NCI-H2081 (cell line): ENCODE measurements at regions not wholly inside any gene's neighbourhood (a gene's known extent, or its start where the extent isn't known, plus 50 kb on each side); places are given as distances from the start of the nearest gene placed in this dataset.
"Not testable (repeated sequence)": the region's sequence is repeated elsewhere in the genome, so short reads cannot be mapped to it uniquely, and the experiment has no call there.

ENCODE experiments used
- DNase-seq, 2 experiments: peaks; one replicate each; lab custom pipeline; 2025; lab: John Stamatoyannopoulos, UW

GRCh38 chr4:184281231-184282139, 63.8 kb upstream of the ENPP6 start:
- DNase-seq = no peak

GRCh38 chr4:184280591-184281071, 63.0 kb upstream of the ENPP6 start:
- DNase-seq = no peak

GRCh38 chr4:184280137-184280536, 62.5 kb upstream of the ENPP6 start:
- no peak for DNase-seq

- DNase-seq = no peak
Measured at GRCh38 chr4:184279496-184280061, 61.9 kb upstream of the ENPP6 start.

GRCh38 chr4:184277769-184278168, 60.1 kb upstream of the ENPP6 start:
- DNase-seq = not testable (repeated sequence)

- not testable (repeated sequence) for DNase-seq
Measured at GRCh38 chr4:184277010-184277409, 59.3 kb upstream of the ENPP6 start.

- DNase-seq = not testable (repeated sequence)
Measured at GRCh38 chr4:184276346-184276745, 58.7 kb upstream of the ENPP6 start.

- DNase-seq = no peak
Measured at GRCh38 chr4:184275766-184276165, 58.1 kb upstream of the ENPP6 start.

- DNase-seq = no peak
Measured at GRCh38 chr4:184274286-184274951, 56.7 kb upstream of the ENPP6 start.

GRCh38 chr4:184273166-184274147, 55.8 kb upstream of the ENPP6 start:
- DNase-seq = no peak

GRCh38 chr4:184270808-184271413, 53.2 kb upstream of the ENPP6 start:
- DNase-seq = no peak

GRCh38 chr4:184269879-184270430, 52.3 kb upstream of the ENPP6 start:
- DNase-seq = no peak

- no peak for DNase-seq
Measured at GRCh38 chr4:184268584-184269160, 51.0 kb upstream of the ENPP6 start.

- no peak for DNase-seq
Measured at GRCh38 chr4:184267673-184268583, 50.3 kb upstream of the ENPP6 start.
